B cell (primary cell): ENCODE measurements at regions not wholly inside any gene's neighbourhood (a gene's known extent, or its start where the extent isn't known, plus 50 kb on each side); places are given as distances from the start of the nearest gene placed in this dataset.

ENCODE experiments used
- ATAC-seq: fragments of 200-7000 bp; cut with Tn5 transposase; one replicate; pipeline ENCODE4 v1.10.0; 2021; ENCODE audit warnings: low read depth, mild to moderate bottlenecking, moderate number of reproducible peaks, moderate library complexity
- CTCF ChIA-PET: fragments of 350-600 bp; sonication (Branson Sonifier 250); formaldehyde crosslinking; loops from one replicate; lab custom pipeline; 2021; ENCODE audit warnings: antibody characterized with exemption, inconsistent platforms; lab: Charles Lee
- POLR2A ChIA-PET: fragments of 350-600 bp; sonication (Branson Sonifier 250); formaldehyde crosslinking; loops from one replicate; lab custom pipeline; 2021; ENCODE audit warnings: antibody characterized with exemption; lab: Charles Lee
- DNase-seq: peaks from one replicate; pipeline ENCODE4 v3.0.0; 2013
- H2AFZ ChIP-seq: 2 replicates; pipeline ENCODE4 v1.6.1; 2012; ENCODE audit warnings: mild to moderate bottlenecking, low read depth, low read length; ENCODE audit not compliant: insufficient read depth, poor library complexity, severe bottlenecking
- H3K27ac ChIP-seq, 2 donors: 1 replicate in 1 of 2; 2 replicates in 1 of 2; pipeline ENCODE4 v1.5.1; 2012 to 2013; ENCODE audit warnings: low read length in 2 of 2, mild to moderate bottlenecking in 2 of 2, moderate library complexity in 1 of 2
- H3K27me3 ChIP-seq, 4 experiments: fragments of 200-600 bp in 1 of 4; sonication (generic) in 1 of 4; replicated peaks in 1 of 4; 1 replicate in 2 of 4; 2 replicates in 2 of 4; pipeline versions ENCODE4 v1.6.1 to v1.7.0; 2013 to 2016; ENCODE audit warnings: low read length in 3 of 4, mild to moderate bottlenecking in 2 of 4, mixed read lengths in 1 of 4, moderate library complexity in 1 of 4; ENCODE audit not compliant: insufficient read depth in 4 of 4, control insufficient read depth in 3 of 4; ENCODE audit errors: control extremely low read depth in 1 of 4
- H3K36me3 ChIP-seq, 2 experiments: replicated peaks in 1 of 2; 1 replicate in 1 of 2; 2 replicates in 1 of 2; pipeline versions ENCODE4 v1.6.1 to v1.7.1; 2013; ENCODE audit warnings: low read length in 1 of 2; ENCODE audit not compliant: insufficient read depth in 2 of 2, control insufficient read depth in 1 of 2; ENCODE audit errors: control extremely low read depth in 1 of 2, extremely low read depth in 1 of 2
- H3K4me1 ChIP-seq, 2 donors: fragments of 200-600 bp in 1 of 2; sonication (generic) in 1 of 2; 1 replicate in 1 of 2; 2 replicates in 1 of 2; pipeline versions ENCODE4 v1.5.1 to v1.6.1; 2013 to 2017; ENCODE audit warnings: low read length in 2 of 2; ENCODE audit not compliant: control insufficient read depth in 2 of 2, insufficient read depth in 2 of 2
- H3K4me2 ChIP-seq: replicated peaks from 2 replicates; pipeline ENCODE3; 2012; ENCODE audit warnings: mild to moderate bottlenecking, low read depth, low read length; ENCODE audit not compliant: poor library complexity, severe bottlenecking
- H3K4me3 ChIP-seq, 5 experiments: fragments of 200-600 bp in 1 of 5; sonication (generic) in 1 of 5; 1 replicate in 3 of 5; 2 replicates in 2 of 5; pipeline versions ENCODE4 v1.5.1 to v1.7.0; 2011 to 2016; ENCODE audit warnings: low read length in 4 of 5, mild to moderate bottlenecking in 4 of 5, low read depth in 2 of 5, control low read depth in 1 of 5, moderate library complexity in 1 of 5; ENCODE audit not compliant: insufficient read depth in 1 of 5; ENCODE audit errors: control extremely low read depth in 1 of 5, extremely low read depth in 1 of 5
- H3K79me2 ChIP-seq: fragments of 200-600 bp; sonication (generic); one replicate; pipeline ENCODE4 v1.6.0; 2016; ENCODE audit warnings: low read length; ENCODE audit not compliant: control insufficient read depth, insufficient read depth
- H3K9ac ChIP-seq: fragments of 200-600 bp; sonication (generic); 2 replicates; pipeline ENCODE4 v1.6.1; 2017; ENCODE audit warnings: mild to moderate bottlenecking, low read length, moderate library complexity
- H3K9me3 ChIP-seq, 3 donors: one replicate each; pipeline versions ENCODE4 v1.6.1 to v1.7.1; 2013; ENCODE audit warnings: low read length in 2 of 3; ENCODE audit not compliant: control insufficient read depth in 2 of 3, insufficient read depth in 1 of 3; ENCODE audit errors: control extremely low read depth in 1 of 3
- H4K20me1 ChIP-seq: 2 replicates; pipeline ENCODE4 v1.6.0; 2012; ENCODE audit warnings: mild to moderate bottlenecking, low read length; ENCODE audit not compliant: insufficient read depth, control insufficient read depth, poor library complexity, severe bottlenecking
- H3K27ac Mint-ChIP-seq: one replicate; pipeline ENCODE4 v1.8.0; 2021; ENCODE audit warnings: mixed read lengths
- H3K27me3 Mint-ChIP-seq: one replicate; pipeline ENCODE4 v1.8.0; 2021; ENCODE audit warnings: mixed read lengths
- H3K4me1 Mint-ChIP-seq: one replicate; pipeline ENCODE4 v1.8.0; 2021; ENCODE audit warnings: mixed read lengths
- H3K4me3 Mint-ChIP-seq: one replicate; pipeline ENCODE4 v1.8.0; 2021; ENCODE audit warnings: mixed read lengths
- H3K9me3 Mint-ChIP-seq: one replicate; pipeline ENCODE4 v1.8.0; 2022; ENCODE audit warnings: mixed read lengths; ENCODE audit not compliant: insufficient read depth
- EZH2 ChIP-seq: IDR thresholded peaks from 2 replicates; pipeline ENCODE4 v1.6.1; 2012; ENCODE audit warnings: borderline replicate concordance, low read depth, mild to moderate bottlenecking, moderate library complexity, low read length; ENCODE audit not compliant: insufficient read depth, poor library complexity, severe bottlenecking
- WGBS: methylation state at CpG from one replicate; pipeline ENCODE4 v1.1.5; 2013; ENCODE audit warnings: missing lambda C conversion rate; ENCODE audit not compliant: insufficient coverage; 5-methylcytosine and 5-hydroxymethylcytosine counted together
- intact Hi-C: fragments of 100-400 bp; cut with micrococcal nuclease; formaldehyde crosslinking; loops from one replicate; pipeline ENCODE4 v1.10.0; 2022
- TF ChIP-seq, protein P1 (sequence below): fragments of 200-600 bp; IDR thresholded peaks from one replicate; pipeline ENCODE4 v1.8.0; 2022; ENCODE audit warnings: antibody characterized with exemption, mild to moderate bottlenecking

DNA sequence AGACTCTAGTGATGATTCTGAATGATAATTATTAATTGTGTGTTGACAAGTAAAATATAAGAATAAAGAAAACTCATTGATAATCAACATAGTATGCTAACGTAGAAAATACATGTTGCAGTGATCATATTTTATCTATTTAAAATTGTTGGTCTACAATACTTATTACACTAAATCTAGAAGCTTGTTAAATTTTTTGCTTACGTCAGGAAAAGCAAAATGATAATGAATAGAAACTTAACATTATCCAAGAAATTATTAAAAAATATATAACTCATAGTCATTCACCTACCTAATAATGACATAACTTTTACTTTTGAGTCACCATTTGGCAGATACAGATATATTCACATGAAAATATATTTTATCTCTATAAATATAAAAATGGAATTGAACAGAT is 984.1 kb downstream of the PLOD2 start:
- no peak overlapping the region for H3K27ac ChIP-seq
- no peaks in the 10 kb centered on the region for H3K79me2 ChIP-seq
- H2AFZ ChIP-seq = no peak overlapping the region
- H3K4me3 ChIP-seq = no peak overlapping the region
- no peaks in the 10 kb centered on the region for H3K4me1 ChIP-seq
- no peaks in the 10 kb centered on the region for H3K27me3 ChIP-seq
- no peak overlapping the region for H3K9ac ChIP-seq
- no peak overlapping the region for H3K4me2 ChIP-seq
- intact Hi-C loops = no loop called here
- H3K4me3 Mint-ChIP-seq = no peak overlapping the region
- no peaks in the 10 kb centered on the region for H3K4me1 Mint-ChIP-seq
- ATAC-seq (no peak), DNase-seq (no peak)
- no CpG with 5 or more reads among the region's 2 CpGs for WGBS
- no peaks in the 10 kb centered on the region for H3K27me3 Mint-ChIP-seq
- CTCF ChIA-PET = no interaction called here
- no peaks in the 10 kb centered on the region for H3K36me3 ChIP-seq
- no peaks in the 10 kb centered on the region for H4K20me1 ChIP-seq
- H3K27ac Mint-ChIP-seq = no peak overlapping the region
- H3K9me3 ChIP-seq = no peaks in the 10 kb centered on the region
- TF ChIP-seq EZH2 = no peak
- TF ChIP-seq, protein P1, sequence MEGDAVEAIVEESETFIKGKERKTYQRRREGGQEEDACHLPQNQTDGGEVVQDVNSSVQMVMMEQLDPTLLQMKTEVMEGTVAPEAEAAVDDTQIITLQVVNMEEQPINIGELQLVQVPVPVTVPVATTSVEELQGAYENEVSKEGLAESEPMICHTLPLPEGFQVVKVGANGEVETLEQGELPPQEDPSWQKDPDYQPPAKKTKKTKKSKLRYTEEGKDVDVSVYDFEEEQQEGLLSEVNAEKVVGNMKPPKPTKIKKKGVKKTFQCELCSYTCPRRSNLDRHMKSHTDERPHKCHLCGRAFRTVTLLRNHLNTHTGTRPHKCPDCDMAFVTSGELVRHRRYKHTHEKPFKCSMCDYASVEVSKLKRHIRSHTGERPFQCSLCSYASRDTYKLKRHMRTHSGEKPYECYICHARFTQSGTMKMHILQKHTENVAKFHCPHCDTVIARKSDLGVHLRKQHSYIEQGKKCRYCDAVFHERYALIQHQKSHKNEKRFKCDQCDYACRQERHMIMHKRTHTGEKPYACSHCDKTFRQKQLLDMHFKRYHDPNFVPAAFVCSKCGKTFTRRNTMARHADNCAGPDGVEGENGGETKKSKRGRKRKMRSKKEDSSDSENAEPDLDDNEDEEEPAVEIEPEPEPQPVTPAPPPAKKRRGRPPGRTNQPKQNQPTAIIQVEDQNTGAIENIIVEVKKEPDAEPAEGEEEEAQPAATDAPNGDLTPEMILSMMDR = no peak
- H3K9me3 Mint-ChIP-seq = no peaks in the 10 kb centered on the region
- POLR2A ChIA-PET = no interaction called here

DNA sequence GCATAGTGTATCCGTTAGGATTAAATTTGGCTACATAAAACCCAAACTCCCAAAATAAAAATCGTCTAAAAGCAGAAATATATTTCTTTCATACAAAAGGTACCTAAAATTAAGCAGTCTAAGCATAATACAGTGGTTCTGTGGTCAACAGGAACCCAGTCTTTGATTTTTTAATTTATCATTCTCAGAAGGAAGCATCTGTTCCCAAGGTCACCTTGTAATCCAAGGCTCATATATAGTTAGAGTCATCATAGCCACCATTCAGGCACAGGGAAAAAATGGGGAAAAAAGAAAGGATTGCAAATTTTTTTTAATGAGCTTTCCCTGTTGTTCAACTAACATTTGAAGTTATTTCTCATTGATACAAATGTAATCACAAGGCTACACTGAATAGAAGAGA is 983.2 kb downstream of the PLOD2 start:
- no peak for ATAC-seq

More for the DNA sequence above, 983.2 kb downstream of the PLOD2 start:
- POLR2A ChIA-PET = no interaction called here
- intact Hi-C loops = no loop called here
- Histone ChIP-seq H3K4me1 (no peaks in the 10 kb centered on the region), H3K27ac (no peak overlapping the region), H3K4me3 (no peak overlapping the region), H4K20me1 (no peaks in the 10 kb centered on the region), H3K9me3 (no peaks in the 10 kb centered on the region), H3K36me3 (no peaks in the 10 kb centered on the region), H2AFZ (no peak overlapping the region), H3K27me3 (no peaks in the 10 kb centered on the region), H3K79me2 (no peaks in the 10 kb centered on the region), H3K4me2 (no peak overlapping the region), H3K9ac (no peak overlapping the region)
- Mint-ChIP-seq H3K27me3 (no peaks in the 10 kb centered on the region), H3K4me1 (no peaks in the 10 kb centered on the region), H3K9me3 (no peaks in the 10 kb centered on the region), H3K27ac (no peak overlapping the region), H3K4me3 (no peak overlapping the region)
- DNase-seq = no peak
- CTCF ChIA-PET = no interaction called here
- WGBS = no CpG with 5 or more reads among the region's 2 CpGs
- TF ChIP-seq, protein P1 = no peak
- TF ChIP-seq EZH2 = no peak
